ENCODE measurements at regions not wholly inside any gene's neighbourhood (a gene's known extent, or its start where the extent isn't known, plus 50 kb on each side); places are given as distances from the start of the nearest gene placed in this dataset.

DNA sequence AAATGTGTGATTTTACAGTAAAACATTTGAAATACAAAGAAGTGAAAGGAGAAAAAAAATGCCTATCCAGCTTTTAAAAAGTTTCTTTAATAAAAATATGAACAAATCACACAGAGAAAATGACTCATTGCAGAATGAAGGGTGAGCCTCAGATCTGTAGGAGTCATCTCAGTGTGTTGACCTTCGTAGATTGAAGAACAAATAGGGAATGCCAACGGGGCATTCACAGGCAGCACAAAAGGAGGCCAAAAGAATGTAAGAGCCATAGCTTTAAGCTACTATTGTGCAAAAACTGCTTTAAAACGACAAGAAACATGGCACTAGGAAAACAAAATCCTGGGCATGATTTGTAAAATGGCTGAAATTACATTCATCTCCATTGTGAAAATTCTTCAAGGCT, 782.7 kb upstream of the CELF2 start:
- TF ChIP-seq ZC3H10 (CRISPR knock-in tag; IDR thresholded peaks at IDR 0.05): no peak
- TF ChIP-seq ARNTL (CRISPR knock-in tag; IDR thresholded peaks at IDR 0.05; ENCODE audit: borderline replicate concordance, low read depth): no peak
- TF ChIP-seq, protein P1, sequence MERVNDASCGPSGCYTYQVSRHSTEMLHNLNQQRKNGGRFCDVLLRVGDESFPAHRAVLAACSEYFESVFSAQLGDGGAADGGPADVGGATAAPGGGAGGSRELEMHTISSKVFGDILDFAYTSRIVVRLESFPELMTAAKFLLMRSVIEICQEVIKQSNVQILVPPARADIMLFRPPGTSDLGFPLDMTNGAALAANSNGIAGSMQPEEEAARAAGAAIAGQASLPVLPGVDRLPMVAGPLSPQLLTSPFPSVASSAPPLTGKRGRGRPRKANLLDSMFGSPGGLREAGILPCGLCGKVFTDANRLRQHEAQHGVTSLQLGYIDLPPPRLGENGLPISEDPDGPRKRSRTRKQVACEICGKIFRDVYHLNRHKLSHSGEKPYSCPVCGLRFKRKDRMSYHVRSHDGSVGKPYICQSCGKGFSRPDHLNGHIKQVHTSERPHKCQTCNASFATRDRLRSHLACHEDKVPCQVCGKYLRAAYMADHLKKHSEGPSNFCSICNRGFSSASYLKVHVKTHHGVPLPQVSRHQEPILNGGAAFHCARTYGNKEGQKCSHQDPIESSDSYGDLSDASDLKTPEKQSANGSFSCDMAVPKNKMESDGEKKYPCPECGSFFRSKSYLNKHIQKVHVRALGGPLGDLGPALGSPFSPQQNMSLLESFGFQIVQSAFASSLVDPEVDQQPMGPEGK (CRISPR knock-in tag; IDR thresholded peaks at IDR 0.05; ENCODE audit: borderline replicate concordance): no peak
- no peak for TF ChIP-seq TCF4 (CRISPR knock-in tag; IDR thresholded peaks at IDR 0.05; ENCODE audit: borderline replicate concordance)
- TF ChIP-seq, protein P2, sequence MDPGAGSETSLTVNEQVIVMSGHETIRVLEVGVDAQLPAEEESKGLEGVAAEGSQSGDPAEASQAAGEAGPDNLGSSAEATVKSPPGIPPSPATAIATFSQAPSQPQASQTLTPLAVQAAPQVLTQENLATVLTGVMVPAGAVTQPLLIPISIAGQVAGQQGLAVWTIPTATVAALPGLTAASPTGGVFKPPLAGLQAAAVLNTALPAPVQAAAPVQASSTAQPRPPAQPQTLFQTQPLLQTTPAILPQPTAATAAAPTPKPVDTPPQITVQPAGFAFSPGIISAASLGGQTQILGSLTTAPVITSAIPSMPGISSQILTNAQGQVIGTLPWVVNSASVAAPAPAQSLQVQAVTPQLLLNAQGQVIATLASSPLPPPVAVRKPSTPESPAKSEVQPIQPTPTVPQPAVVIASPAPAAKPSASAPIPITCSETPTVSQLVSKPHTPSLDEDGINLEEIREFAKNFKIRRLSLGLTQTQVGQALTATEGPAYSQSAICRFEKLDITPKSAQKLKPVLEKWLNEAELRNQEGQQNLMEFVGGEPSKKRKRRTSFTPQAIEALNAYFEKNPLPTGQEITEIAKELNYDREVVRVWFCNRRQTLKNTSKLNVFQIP (CRISPR knock-in tag; IDR thresholded peaks at IDR 0.05; ENCODE audit: borderline replicate concordance, low read depth): no peak
